GM18907 (cell line): ENCODE measurements at regions not wholly inside any gene's neighbourhood (a gene's known extent, or its start where the extent isn't known, plus 50 kb on each side); places are given as distances from the start of the nearest gene placed in this dataset.
A peak's percentile ranks its signal among the peaks of the same experiment; 100 is the strongest.

Experiments used
- ATAC-seq: cut with Tn5 transposase; IDR thresholded peaks from one replicate; pipeline ENCODE4 v1.9.1; 2021; ENCODE audit warnings: mild to moderate bottlenecking, moderate library complexity; ENCODE audit not compliant: unreplicated experiment

GRCh38 chr3:116767726-116768125, 58.1 kb downstream of the TUSC7 start:
- ATAC-seq = no peak

- ATAC-seq = peak; percentile 99
Measured at GRCh38 chr3:116770815-116771450, 61.4 kb downstream of the TUSC7 start.

GRCh38 chr3:116776880-116777785, 67.6 kb downstream of the TUSC7 start:
- ATAC-seq = no peak

- no peak for ATAC-seq
Measured at GRCh38 chr3:116785226-116785625, 75.6 kb downstream of the TUSC7 start.

- no peak for ATAC-seq
Measured at GRCh38 chr3:116802651-116803050, 93.1 kb downstream of the TUSC7 start.

- no peak for ATAC-seq
Measured at GRCh38 chr3:116806351-116806750, 96.8 kb downstream of the TUSC7 start.

GRCh38 chr3:116808725-116809124, 99.1 kb downstream of the TUSC7 start:
- no peak for ATAC-seq

- ATAC-seq = no peak
Measured at GRCh38 chr3:116809208-116809607, 99.6 kb downstream of the TUSC7 start.

GRCh38 chr3:116811754-116812153, 102.2 kb downstream of the TUSC7 start:
- ATAC-seq = no peak

GRCh38 chr3:116812949-116813348, 103.4 kb downstream of the TUSC7 start:
- ATAC-seq = no peak

GRCh38 chr3:116815321-116815720, 105.7 kb downstream of the TUSC7 start:
- no peak for ATAC-seq

GRCh38 chr3:116815831-116816588, 106.4 kb downstream of the TUSC7 start:
- ATAC-seq = no peak

- ATAC-seq = no peak
Measured at GRCh38 chr3:116821371-116821770, 111.8 kb downstream of the TUSC7 start.

- no peak for ATAC-seq
Measured at GRCh38 chr3:116824208-116824607, 114.6 kb downstream of the TUSC7 start.

- ATAC-seq = no peak
Measured at GRCh38 chr3:116833202-116833601, 123.6 kb downstream of the TUSC7 start.

- ATAC-seq = no peak
Measured at GRCh38 chr3:116834816-116835215, 125.2 kb downstream of the TUSC7 start.

GRCh38 chr3:116835658-116836057, 126.1 kb downstream of the TUSC7 start:
- ATAC-seq = no peak

GRCh38 chr3:116836286-116836685, 126.7 kb downstream of the TUSC7 start:
- no peak for ATAC-seq

- ATAC-seq = no peak
Measured at GRCh38 chr3:116837483-116837882, 127.9 kb downstream of the TUSC7 start.

GRCh38 chr3:116841003-116841735, 131.6 kb downstream of the TUSC7 start:
- ATAC-seq = no peak
